Lung (tissue), 11 donors: ENCODE measurements at regions not wholly inside any gene's neighbourhood (a gene's known extent, or its start where the extent isn't known, plus 50 kb on each side); places are given as distances from the start of the nearest gene placed in this dataset.

Source experiments
- ATAC-seq: fragments of 200-7000 bp; cut with Tn5 transposase; one replicate; pipeline ENCODE4 v1.9.1; 2020; ENCODE audit warnings: moderate number of reproducible peaks; ENCODE audit not compliant: insufficient read depth, low FRiP score
- DNase-seq, 3 donors: peaks; one replicate each; pipeline ENCODE4 v3.0.0-alpha.2; 2013 to 2017
- H3K27ac ChIP-seq, 2 donors: one replicate each; pipeline ENCODE4 v1.5.1; 2013; ENCODE audit warnings: mild to moderate bottlenecking in 2 of 2, moderate library complexity in 2 of 2, control low read depth in 1 of 2, inconsistent platforms in 1 of 2, low read depth in 1 of 2, low read length in 1 of 2
- H3K27me3 ChIP-seq, 3 donors: one replicate each; pipeline ENCODE4 v1.5.1; 2013; ENCODE audit warnings: low read length in 2 of 3; ENCODE audit not compliant: control insufficient read depth in 3 of 3, insufficient read depth in 3 of 3
- H3K36me3 ChIP-seq, 4 donors: one replicate each; pipeline ENCODE4 v1.5.1; 2013; ENCODE audit warnings: low read length in 4 of 4, mild to moderate bottlenecking in 1 of 4, moderate library complexity in 1 of 4; ENCODE audit not compliant: control insufficient read depth in 4 of 4, insufficient read depth in 4 of 4
- H3K4me1 ChIP-seq, 5 donors: one replicate each; pipeline ENCODE4 v1.5.1; 2013; ENCODE audit warnings: low read length in 5 of 5, mild to moderate bottlenecking in 2 of 5, moderate library complexity in 1 of 5; ENCODE audit not compliant: control insufficient read depth in 5 of 5, insufficient read depth in 5 of 5
- H3K4me3 ChIP-seq: one replicate; pipeline ENCODE4 v1.5.1; 2013; ENCODE audit warnings: mild to moderate bottlenecking, control low read depth, moderate library complexity
- H3K9ac ChIP-seq, 2 donors: one replicate each; pipeline ENCODE4 v1.5.1; 2013; ENCODE audit warnings: low read length in 2 of 2, control low read depth in 1 of 2; ENCODE audit not compliant: insufficient read depth in 1 of 2
- H3K9me3 ChIP-seq, 4 donors: one replicate each; pipeline ENCODE4 v1.5.1; 2013; ENCODE audit warnings: low read length in 3 of 4, mild to moderate bottlenecking in 1 of 4, moderate library complexity in 1 of 4; ENCODE audit not compliant: control insufficient read depth in 4 of 4, insufficient read depth in 3 of 4
- CTCF ChIP-seq: IDR thresholded peaks from 2 replicates; pipeline ENCODE4 v1.5.1; 2012; ENCODE audit warnings: mild to moderate bottlenecking; ENCODE audit errors: control extremely low read depth, extremely low read depth
- WGBS, 2 donors: extraction: QIAGEN DNeasy Blood & Tissue Kit; methylation state at CpG; one replicate each; pipeline ENCODE4 v1.1.7; 2013; 5-methylcytosine and 5-hydroxymethylcytosine counted together
- donor health status: control.
- donor health status: control.
- donor health status: Bipolar disorder and iron deficiency.
- donor health status: healthy.
- donor health status: DM: yes; HTN: yes; CAD: no.

GRCh38 chr22:49370627-49371301 lies 456.9 kb downstream of the BRD1 start:
- no peaks in the 10 kb centered on the region for H3K36me3 ChIP-seq
- no peaks in the 10 kb centered on the region for H3K9me3 ChIP-seq
- 51 to 74% methylated on average over 29 of the region's 29 CpGs for WGBS, 2 donors
- no peak overlapping the region for H3K4me3 ChIP-seq
- H3K4me1 ChIP-seq = no peaks in the 10 kb centered on the region
- no peak overlapping the region for H3K27ac ChIP-seq
- H3K9ac ChIP-seq = no peak overlapping the region
- DNase-seq (peak in 2 of 3 donors; percentile 9 to 37), ATAC-seq (no peak)
- peaks cover 0 to 20% (median 13%) of the 10 kb centered on the region in 3 donors for H3K27me3 ChIP-seq
- no peak for TF ChIP-seq CTCF

GRCh38 chr22:49369726-49370626 lies 457.7 kb downstream of the BRD1 start:
- no peak overlapping the region for H3K4me3 ChIP-seq
- no peak overlapping the region for H3K27ac ChIP-seq
- DNase-seq = no peak
- 67 to 73% methylated on average over 22 of the region's 22 CpGs for WGBS, 2 donors
- no peak for TF ChIP-seq CTCF
- H3K36me3 ChIP-seq = no peaks in the 10 kb centered on the region
- no peak overlapping the region for H3K9ac ChIP-seq
- H3K4me1 ChIP-seq = no peaks in the 10 kb centered on the region
- peaks cover 0 to 20% (median 12%) of the 10 kb centered on the region in 3 donors for H3K27me3 ChIP-seq
- peaks cover 0 to 1% (median 0%) of the 10 kb centered on the region in 4 donors for H3K9me3 ChIP-seq
- ATAC-seq = no peak

GRCh38 chr22:49368976-49369725 lies 458.5 kb downstream of the BRD1 start:
- H3K27me3 ChIP-seq = peaks cover 0 to 20% (median 12%) of the 10 kb centered on the region in 3 donors
- no peaks in the 10 kb centered on the region for H3K36me3 ChIP-seq
- H3K4me3 ChIP-seq = no peak overlapping the region
- no peaks in the 10 kb centered on the region for H3K4me1 ChIP-seq
- H3K9ac ChIP-seq = no peak overlapping the region
- H3K9me3 ChIP-seq = peaks cover 0 to 2% (median 0%) of the 10 kb centered on the region in 4 donors
- no peak for TF ChIP-seq CTCF
- ATAC-seq (no peak), DNase-seq (no peak)
- WGBS, 2 donors = 50 to 54% methylated on average over 41 of the region's 41 CpGs
- H3K27ac ChIP-seq = no peak overlapping the region
